Pancreas (tissue), 10 donors: ENCODE measurements at regions not wholly inside any gene's neighbourhood (a gene's known extent, or its start where the extent isn't known, plus 50 kb on each side); places are given as distances from the start of the nearest gene placed in this dataset.
"Not testable (repeated sequence)": the region's sequence is repeated elsewhere in the genome, so short reads cannot be mapped to it uniquely, and the experiment has no call there.

Experiments used
- ATAC-seq, 4 donors: fragments of 200-7000 bp; cut with Tn5 transposase; one replicate each; pipeline versions ENCODE4 v1.8.0 to v1.9.1; 2020; ENCODE audit warnings: mild to moderate bottlenecking in 4 of 4, moderate library complexity in 4 of 4
- DNase-seq, 6 donors: peaks; one replicate each; pipeline ENCODE4 v3.0.0-alpha.2; 2020
- FAIRE-seq: peaks from 2 replicates; lab custom pipeline; 2012; peaks lifted over from hg19 to GRCh38; lab: Jason Lieb, UNC
- H3K27ac ChIP-seq, 4 donors: fragments of 200-600 bp; sonication (generic); 1 replicate in 3 of 4; 2 replicates in 1 of 4; pipeline versions ENCODE4 v1.5.0 to v1.8.0; 2020
- H3K27me3 ChIP-seq, 4 donors: fragments of 200-600 bp; one replicate each; pipeline ENCODE4 v1.8.0; 2021
- H3K36me3 ChIP-seq, 3 donors: fragments of 200-600 bp; sonication (generic) in 1 of 3; one replicate each; pipeline versions ENCODE4 v1.5.0 to v1.8.0; 2020 to 2021
- H3K4me1 ChIP-seq, 3 donors: fragments of 200-600 bp; one replicate each; pipeline ENCODE4 v1.8.0; 2021
- H3K4me3 ChIP-seq, 4 donors: fragments of 200-600 bp; sonication (generic) in 2 of 4; one replicate each; pipeline versions ENCODE4 v1.5.0 to v1.8.0; 2020 to 2021
- H3K9me3 ChIP-seq, 4 donors: fragments of 200-600 bp; one replicate each; pipeline ENCODE4 v1.8.0; 2021
- CTCF ChIP-seq, 4 donors: fragments of 200-600 bp; sonication (generic) in 3 of 4; IDR thresholded peaks; one replicate each; pipeline versions ENCODE4 v1.5.0 to v1.8.0; 2021; ENCODE audit warnings: antibody characterized with exemption in 4 of 4
- WGBS, 2 donors: extraction: QIAGEN DNeasy Blood & Tissue Kit; methylation state at CpG; one replicate each; pipeline ENCODE4 v1.1.7; 2013; 5-methylcytosine and 5-hydroxymethylcytosine counted together
- intact Hi-C, 3 donors: fragments of 100-400 bp; cut with DNase I; formaldehyde crosslinking; loops; one replicate each; pipeline versions ENCODE4 v1.11.1 to v1.14.2; 2022
- donor health status: healthy with polysubstance abuse.
- donor health status: DM: no; HTN: no; CAD: no; lungs with moderate emphysema.
- donor health status: DM: no; HTN: no; CAD: no.
- donor health status: control.
- donor health status: control.
- donor health status: Bipolar disorder and iron deficiency.
- donor health status: DM: yes; HTN: yes; CAD: no.
- donor health status: DM: no; HTN: no; CAD: no.
- donor health status: DM: no; HTN: no; CAD: no.
- donor health status: DM: yes; HTN: yes; CAD: no.

GRCh38 chr7:55310287-55311025, 54.7 kb upstream of the LANCL2 start:
- no peak for ATAC-seq
- intact Hi-C loops = no loop called here
- H3K4me3 ChIP-seq = no peak overlapping the region
- H3K27me3 ChIP-seq = no peaks in the 10 kb centered on the region
- FAIRE-seq = no peak
- 67 to 71% methylated on average over 8 of the region's 8 CpGs for WGBS, 2 donors
- no peak for TF ChIP-seq CTCF (IDR thresholded peaks at IDR 0.05)
- no peak overlapping the region for H3K27ac ChIP-seq
- H3K36me3 ChIP-seq = no peaks in the 10 kb centered on the region
- no peaks in the 10 kb centered on the region for H3K9me3 ChIP-seq
- no peaks in the 10 kb centered on the region for H3K4me1 ChIP-seq
- no peak for DNase-seq

DNA sequence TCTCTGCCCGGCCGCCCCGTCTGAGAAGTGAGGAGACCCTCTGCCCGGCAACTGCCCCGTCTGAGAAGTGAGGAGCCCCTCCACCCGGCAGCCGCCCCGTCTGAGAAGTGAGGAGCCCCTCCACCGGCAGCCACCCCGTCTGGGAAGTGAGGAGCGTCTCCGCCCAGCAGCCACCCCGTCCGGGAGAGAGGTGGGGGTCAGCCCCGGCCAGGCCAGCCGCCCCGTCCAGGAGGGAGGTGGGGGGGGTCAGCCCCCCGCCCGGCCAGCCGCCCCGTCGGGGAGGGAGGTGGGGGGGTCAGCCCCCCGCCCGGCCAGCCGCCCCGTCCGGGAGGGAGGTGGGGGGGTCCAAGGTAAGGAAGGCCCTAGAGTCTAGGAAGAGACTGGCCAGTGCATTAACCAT, 53.2 kb upstream of the LANCL2 start:
- H3K27me3 ChIP-seq, DNase-seq, FAIRE-seq, H3K4me3 ChIP-seq, H3K4me1 ChIP-seq, ATAC-seq, H3K9me3 ChIP-seq, intact Hi-C loops, H3K36me3 ChIP-seq, H3K27ac ChIP-seq: not testable (repeated sequence)
- WGBS, 2 donors = 86 to 88% methylated on average over 8 to 27 of the region's 27 CpGs

- FAIRE-seq, H3K27ac ChIP-seq, DNase-seq, H3K27me3 ChIP-seq, H3K9me3 ChIP-seq, H3K4me1 ChIP-seq, intact Hi-C loops, H3K4me3 ChIP-seq, H3K36me3 ChIP-seq, ATAC-seq: not testable (repeated sequence)
- WGBS, 2 donors = 79 to 84% methylated on average over 5 of the region's 5 CpGs
Observed at GRCh38 chr7:55313671-55314070, 51.5 kb upstream of the LANCL2 start.

GRCh38 chr7:55314967-55315366, 50.2 kb upstream of the LANCL2 start:
- intact Hi-C loops = no loop called here
- ATAC-seq = no peak
- FAIRE-seq = no peak

More at GRCh38 chr7:55314967-55315366, 50.2 kb upstream of the LANCL2 start:
- no peaks in the 10 kb centered on the region for H3K27me3 ChIP-seq
- 61 to 79% methylated on average over 8 of the region's 8 CpGs for WGBS, 2 donors
- no peak for DNase-seq
- H3K4me1 ChIP-seq = no peaks in the 10 kb centered on the region
- no peak overlapping the region for H3K27ac ChIP-seq
- no peaks in the 10 kb centered on the region for H3K36me3 ChIP-seq
- H3K4me3 ChIP-seq = no peak overlapping the region
- H3K9me3 ChIP-seq = no peaks in the 10 kb centered on the region
- TF ChIP-seq CTCF (IDR thresholded peaks at IDR 0.05) = no peak
